Mammary epithelial cell (primary cell): ENCODE measurements at regions not wholly inside any gene's neighbourhood (a gene's known extent, or its start where the extent isn't known, plus 50 kb on each side); places are given as distances from the start of the nearest gene placed in this dataset.

Source experiments
- CTCF ChIP-seq, 2 donors: IDR thresholded peaks in 1 of 2; conservative IDR thresholded peaks in 1 of 2; 2 replicates each; pipeline ENCODE4 v1.5.1; 2011 to 2012; ENCODE audit warnings: inconsistent platforms in 2 of 2, low read length in 2 of 2, mild to moderate bottlenecking in 2 of 2, control low read depth in 1 of 2, low read depth in 1 of 2; ENCODE audit not compliant: insufficient read depth in 1 of 2; ENCODE audit errors: extremely low read depth in 1 of 2
- EZH2 ChIP-seq: IDR thresholded peaks from 2 replicates; pipeline ENCODE4 v1.6.1; 2012; ENCODE audit warnings: low read length, inconsistent platforms, borderline replicate concordance

DNA sequence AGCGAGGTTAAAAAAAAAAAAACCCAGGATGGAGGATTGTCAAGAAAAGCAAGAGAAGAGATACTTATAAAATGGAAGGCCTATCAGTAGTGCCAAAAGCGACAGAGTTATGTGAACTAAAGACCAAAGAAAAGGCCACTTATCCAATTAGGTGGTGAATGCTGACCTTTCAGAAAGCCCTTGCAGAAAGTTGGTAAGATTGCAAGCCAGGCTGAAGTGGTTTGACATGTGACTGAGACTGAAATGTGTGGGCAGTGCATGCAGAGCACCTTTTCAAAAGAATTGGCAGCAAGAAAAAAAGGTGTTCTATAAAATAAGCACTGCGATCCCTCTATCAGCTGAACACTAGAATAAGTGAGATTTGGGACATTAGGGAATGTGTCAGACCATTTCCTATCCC lies 379.4 kb upstream of the FAM98A start:
- TF ChIP-seq CTCF (conservative IDR thresholded peaks at IDR 0.05 in 1 of 2, IDR thresholded peaks at IDR 0.05 in 1 of 2; ENCODE audit: extremely low read depth in 1 of 2, insufficient read depth in 1 of 2, low read depth in 1 of 2, low read length in 2 of 2): no peak
- no peak for TF ChIP-seq EZH2
